RPMI8226 (cell line): ENCODE measurements at regions not wholly inside any gene's neighbourhood (a gene's known extent, or its start where the extent isn't known, plus 50 kb on each side); places are given as distances from the start of the nearest gene placed in this dataset.
"Not testable (repeated sequence)": the region's sequence is repeated elsewhere in the genome, so short reads cannot be mapped to it uniquely, and the experiment has no call there.

ENCODE experiments used
- DNase-seq: peaks from one replicate; pipeline ENCODE4 v3.0.0-alpha.2; 2015

- DNase-seq: no peak
Measured at GRCh38 chr20:30593572-30593971, 663.9 kb upstream of the DEFB115 start.

- DNase-seq: no peak
Measured at GRCh38 chr20:30594112-30594511, 663.4 kb upstream of the DEFB115 start.

GRCh38 chr20:30595698-30596097 is 661.8 kb upstream of the DEFB115 start:
- DNase-seq: no peak

GRCh38 chr20:30597429-30597828 is 660.0 kb upstream of the DEFB115 start:
- not testable (repeated sequence) for DNase-seq

GRCh38 chr20:30598460-30599230 is 658.8 kb upstream of the DEFB115 start:
- DNase-seq: no peak

- DNase-seq: no peak
Measured at GRCh38 chr20:30599990-30600389, 657.5 kb upstream of the DEFB115 start.

- DNase-seq: no peak
Measured at GRCh38 chr20:30601974-30602373, 655.5 kb upstream of the DEFB115 start.

- DNase-seq: no peak
Measured at GRCh38 chr20:30602424-30602823, 655.0 kb upstream of the DEFB115 start.

GRCh38 chr20:30606990-30607389 is 650.5 kb upstream of the DEFB115 start:
- DNase-seq: no peak

GRCh38 chr20:30610029-30610693 is 647.3 kb upstream of the DEFB115 start:
- no peak for DNase-seq

GRCh38 chr20:30610751-30611150 is 646.7 kb upstream of the DEFB115 start:
- DNase-seq: no peak

- no peak for DNase-seq
Measured at GRCh38 chr20:30611239-30611984, 646.1 kb upstream of the DEFB115 start.

GRCh38 chr20:30612344-30612743 is 645.1 kb upstream of the DEFB115 start:
- no peak for DNase-seq

GRCh38 chr20:30621346-30621745 is 636.1 kb upstream of the DEFB115 start:
- not testable (repeated sequence) for DNase-seq

- not testable (repeated sequence) for DNase-seq
Measured at GRCh38 chr20:30624310-30624709, 633.2 kb upstream of the DEFB115 start.

- DNase-seq: not testable (repeated sequence)
Measured at GRCh38 chr20:30629376-30629775, 628.1 kb upstream of the DEFB115 start.

GRCh38 chr20:30630761-30631160 is 626.7 kb upstream of the DEFB115 start:
- DNase-seq: no peak

- not testable (repeated sequence) for DNase-seq
Measured at GRCh38 chr20:30631261-30631789, 626.1 kb upstream of the DEFB115 start.

- not testable (repeated sequence) for DNase-seq
Measured at GRCh38 chr20:30632773-30633172, 624.7 kb upstream of the DEFB115 start.

GRCh38 chr20:30641522-30641921 is 615.9 kb upstream of the DEFB115 start:
- DNase-seq: not testable (repeated sequence)

GRCh38 chr20:30660982-30661381 is 596.5 kb upstream of the DEFB115 start:
- not testable (repeated sequence) for DNase-seq

GRCh38 chr20:30668418-30668817 is 589.0 kb upstream of the DEFB115 start:
- not testable (repeated sequence) for DNase-seq

GRCh38 chr20:30669330-30670029 is 588.0 kb upstream of the DEFB115 start:
- DNase-seq: not testable (repeated sequence)
